HCEC 1CT (cell line): ENCODE measurements at regions not wholly inside any gene's neighbourhood (a gene's known extent, or its start where the extent isn't known, plus 50 kb on each side); places are given as distances from the start of the nearest gene placed in this dataset.

ENCODE experiments used
- DNase-seq: peaks from one replicate; pipeline ENCODE4 v3.0.0-alpha.2; 2017

DNA sequence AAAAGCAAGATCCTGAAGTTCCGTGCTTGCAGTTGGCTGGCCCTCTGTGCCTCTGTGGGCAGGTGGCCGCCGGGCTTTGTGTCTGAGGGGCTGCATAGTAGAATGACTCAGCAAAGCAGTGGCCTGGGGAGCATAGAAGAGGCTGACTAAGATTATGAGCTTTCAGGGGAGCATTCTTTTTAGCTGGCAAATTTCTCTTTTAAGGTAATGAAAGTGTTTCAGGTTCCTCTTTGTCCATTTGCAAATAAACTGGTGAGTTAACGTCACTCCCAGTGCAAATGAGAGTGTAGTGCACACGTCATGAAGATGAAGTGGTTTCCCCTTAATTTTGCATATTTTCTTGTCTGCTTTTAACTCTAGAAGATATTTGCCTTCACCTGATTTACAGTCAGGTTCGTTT, 98.6 kb downstream of the BCL2L11 start:
- DNase-seq: no peak

DNA sequence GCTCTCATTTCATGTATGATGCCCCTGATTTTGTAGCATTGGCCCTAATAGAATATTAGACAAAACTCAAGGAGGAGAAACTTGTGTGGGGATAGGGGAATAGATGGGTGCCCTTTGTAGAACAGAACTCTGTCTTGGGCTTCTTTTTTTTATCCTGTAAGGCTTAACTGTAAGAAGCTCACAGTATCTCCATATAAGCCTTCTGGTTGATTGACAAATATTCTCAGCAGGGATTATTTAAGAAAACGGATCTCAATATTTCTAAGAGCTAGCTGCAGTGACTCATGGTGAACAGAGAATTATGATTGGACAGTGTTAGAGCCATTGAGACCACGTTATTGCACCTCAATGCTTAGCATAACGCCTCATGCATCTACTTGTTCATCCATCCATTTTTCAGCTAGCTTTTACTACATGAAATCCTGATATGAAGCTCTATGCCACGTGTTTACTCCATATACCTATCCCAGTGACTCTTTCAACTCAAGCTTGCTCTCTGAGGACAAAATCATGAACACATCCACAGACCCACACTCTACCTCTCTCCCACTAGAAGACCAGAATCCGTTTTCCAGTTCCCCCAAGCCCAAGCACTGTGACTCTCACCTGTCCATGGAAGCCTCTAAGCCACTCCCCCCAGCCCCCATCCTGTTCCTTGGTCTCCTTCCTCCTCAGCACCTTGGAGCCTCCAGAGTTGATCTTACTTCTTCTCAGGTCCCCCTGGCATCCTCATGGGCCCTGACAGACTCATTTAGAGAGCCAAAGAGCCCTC, 99.2 kb downstream of the BCL2L11 start:
- no peak for DNase-seq

DNA sequence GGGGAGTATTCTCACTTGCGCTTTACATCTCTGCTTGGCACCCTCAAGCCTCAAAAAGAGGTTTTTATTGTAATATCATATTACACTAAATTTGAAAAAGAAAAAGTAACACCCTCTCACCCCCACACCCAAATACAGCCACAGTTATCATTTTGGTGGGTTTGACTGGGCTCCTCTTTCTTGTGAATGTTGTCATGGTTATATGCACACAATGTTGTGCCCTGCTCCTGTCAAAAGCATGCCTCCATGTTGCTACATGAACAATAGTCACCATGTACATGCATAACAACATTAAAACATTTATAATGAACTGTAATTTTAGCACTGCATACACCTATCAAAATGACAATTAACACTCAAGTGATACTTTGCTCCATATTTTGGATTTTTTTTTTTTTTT, 100.2 kb downstream of the BCL2L11 start:
- DNase-seq: no peak

DNA sequence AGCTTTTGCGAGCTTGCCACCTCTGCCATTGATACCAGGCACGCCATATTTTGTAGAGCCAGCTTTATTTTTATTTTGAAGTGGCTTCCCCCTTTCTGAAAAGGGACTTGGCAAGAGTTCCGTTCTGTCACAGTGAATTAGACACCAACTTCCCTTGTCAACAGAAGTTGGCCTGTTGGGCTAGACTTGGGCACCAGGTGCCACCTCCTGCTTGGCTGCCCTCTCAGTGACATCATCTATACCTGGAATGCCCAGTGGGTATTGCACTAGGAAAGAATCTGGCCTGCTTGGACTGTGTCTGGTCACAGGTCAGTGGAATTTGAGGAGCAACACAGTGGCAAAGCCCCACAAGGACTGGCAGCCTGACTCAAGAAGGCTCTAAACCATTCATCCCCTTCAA, 101.0 kb downstream of the BCL2L11 start:
- DNase-seq: no peak

DNA sequence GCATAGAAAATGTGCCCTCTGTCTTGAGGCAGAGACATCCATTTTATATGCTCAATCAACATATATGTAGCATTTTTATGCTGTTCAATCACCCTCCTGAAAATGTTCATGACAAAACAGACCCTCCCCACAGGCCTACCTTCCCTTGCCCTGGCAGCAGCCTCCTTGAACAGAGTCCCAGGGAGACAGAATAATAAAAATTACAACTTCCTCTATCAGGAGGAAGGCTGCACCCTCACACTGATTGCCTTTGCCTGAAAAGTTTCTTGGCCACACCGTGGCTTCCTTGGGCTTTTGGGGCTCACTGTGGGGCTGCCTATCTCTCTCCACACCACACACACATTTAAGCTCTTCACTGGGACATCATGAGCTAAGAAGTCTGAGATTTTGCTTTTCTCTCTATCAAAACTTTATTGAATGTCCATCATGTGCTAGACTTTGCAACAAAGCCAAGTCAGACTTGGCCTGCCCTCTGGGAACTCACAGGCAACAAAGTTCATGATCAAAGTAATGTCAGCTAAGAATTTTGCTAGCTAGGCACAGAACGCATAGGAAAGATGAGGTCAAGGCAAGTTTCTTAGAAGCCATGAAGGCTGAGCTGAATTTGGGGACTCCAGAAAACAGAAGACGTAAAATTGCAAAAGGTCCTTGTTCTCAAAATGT, 101.6 kb downstream of the BCL2L11 start:
- no peak for DNase-seq

DNA sequence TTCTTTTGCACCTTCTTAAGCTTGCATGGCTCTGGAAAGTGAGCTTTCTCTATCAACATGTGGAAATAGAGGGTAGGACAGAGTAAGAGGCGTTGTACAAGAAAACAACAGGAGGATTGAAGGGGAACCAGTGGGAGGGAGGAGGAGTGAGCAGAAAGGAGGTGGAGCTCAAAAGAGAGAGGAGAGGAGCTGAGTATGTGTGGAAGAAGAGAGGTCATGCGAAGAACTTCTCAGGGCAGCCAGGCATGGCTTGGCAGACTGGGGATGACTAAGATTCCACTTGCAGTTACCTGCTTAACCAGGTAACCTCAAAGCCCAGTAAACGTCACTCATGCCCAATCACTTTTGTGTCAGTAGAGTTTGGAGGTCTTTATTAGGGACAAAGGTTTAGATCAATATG, 105.1 kb downstream of the BCL2L11 start:
- no peak for DNase-seq

DNA sequence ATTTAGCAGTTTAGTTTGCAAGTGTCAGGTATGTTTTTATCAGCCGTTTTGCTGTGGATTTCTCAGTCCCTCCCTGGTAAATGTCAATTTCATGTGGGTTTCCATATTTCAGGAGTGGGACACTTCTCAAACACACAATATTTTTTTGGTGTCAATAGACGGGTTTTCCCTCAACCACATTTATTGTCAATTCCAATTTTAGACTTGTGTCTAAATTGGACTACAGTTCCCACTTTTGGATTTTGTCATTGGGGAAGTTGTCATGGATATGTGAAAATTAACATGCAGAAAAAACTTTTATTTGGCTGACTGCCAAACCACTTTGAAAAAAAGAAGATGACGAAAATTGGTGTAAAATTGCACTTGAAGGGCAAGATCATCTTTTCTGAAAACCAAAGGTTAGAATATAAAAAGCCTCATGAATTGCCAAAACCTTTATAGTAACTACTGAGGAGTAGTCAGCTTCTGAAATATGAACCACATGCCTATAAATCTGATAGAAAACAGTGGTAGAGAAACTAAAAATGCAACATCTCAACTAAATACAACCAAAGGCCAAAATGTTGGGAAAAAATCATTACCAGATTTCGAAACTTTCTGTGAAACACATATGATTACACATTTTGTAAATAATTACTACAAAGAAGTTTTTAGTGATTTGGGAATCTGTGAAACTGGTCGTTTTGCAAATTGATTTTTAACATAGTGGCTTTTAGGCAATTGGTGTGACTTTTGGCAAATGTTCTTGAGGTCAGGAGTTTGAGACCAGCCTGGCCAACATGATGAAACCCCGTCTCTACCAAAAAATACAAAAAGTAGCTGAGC, 106.4 kb downstream of the BCL2L11 start:
- DNase-seq: peak; percentile 13

DNA sequence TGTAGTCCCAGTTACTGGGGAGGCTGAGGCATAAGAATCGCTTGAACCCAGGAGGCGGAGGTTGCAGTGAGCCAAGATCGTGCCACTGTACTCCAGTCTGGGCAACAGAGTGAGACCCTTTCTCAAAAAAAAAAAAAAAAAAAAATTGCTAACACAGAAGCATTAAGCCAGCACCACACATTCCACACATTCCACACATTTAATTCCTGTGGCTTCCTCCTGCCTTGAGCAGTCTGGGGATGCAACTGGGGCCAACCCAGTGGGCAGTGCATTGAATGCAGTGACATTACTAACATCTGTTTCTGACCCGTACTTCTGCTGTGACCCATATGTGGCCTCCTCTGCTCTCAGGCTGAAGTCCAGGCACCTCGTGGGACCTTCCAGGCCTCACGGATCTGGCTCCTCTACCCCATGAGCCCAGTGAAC, 107.0 kb downstream of the BCL2L11 start:
- DNase-seq: peak; percentile 72

DNA sequence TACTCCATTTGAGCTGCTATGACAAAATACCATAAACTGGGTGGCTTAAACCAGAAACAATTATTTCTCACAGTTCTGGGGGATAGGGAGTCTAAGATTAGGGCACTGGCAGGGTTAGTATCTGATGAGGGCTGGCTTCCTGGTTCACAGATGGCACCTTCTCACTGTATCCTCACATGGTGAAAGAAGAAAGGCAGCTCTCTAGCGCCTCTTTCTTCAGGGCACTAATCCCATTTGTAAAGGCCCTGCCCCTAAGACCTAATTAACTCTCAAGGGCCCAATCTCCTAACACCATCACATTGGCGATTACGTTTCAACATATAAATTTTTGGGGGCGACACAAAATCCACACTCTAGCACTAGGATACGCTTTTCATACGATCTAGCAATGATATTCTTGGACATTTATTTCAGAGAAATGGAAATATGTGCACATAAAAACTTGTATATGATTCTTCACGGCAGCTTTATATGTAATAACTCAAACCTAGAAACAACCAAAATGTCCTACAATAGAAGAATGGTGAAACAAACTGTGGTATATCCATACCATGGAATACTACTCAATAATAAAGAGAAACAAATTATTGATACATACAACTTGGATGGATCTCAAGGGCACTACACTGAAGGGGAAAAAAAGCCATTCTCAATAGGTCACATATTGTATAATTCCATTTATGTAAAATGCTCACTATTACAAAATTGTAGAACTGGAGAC, 111.0 kb downstream of the BCL2L11 start:
- DNase-seq: no peak

DNA sequence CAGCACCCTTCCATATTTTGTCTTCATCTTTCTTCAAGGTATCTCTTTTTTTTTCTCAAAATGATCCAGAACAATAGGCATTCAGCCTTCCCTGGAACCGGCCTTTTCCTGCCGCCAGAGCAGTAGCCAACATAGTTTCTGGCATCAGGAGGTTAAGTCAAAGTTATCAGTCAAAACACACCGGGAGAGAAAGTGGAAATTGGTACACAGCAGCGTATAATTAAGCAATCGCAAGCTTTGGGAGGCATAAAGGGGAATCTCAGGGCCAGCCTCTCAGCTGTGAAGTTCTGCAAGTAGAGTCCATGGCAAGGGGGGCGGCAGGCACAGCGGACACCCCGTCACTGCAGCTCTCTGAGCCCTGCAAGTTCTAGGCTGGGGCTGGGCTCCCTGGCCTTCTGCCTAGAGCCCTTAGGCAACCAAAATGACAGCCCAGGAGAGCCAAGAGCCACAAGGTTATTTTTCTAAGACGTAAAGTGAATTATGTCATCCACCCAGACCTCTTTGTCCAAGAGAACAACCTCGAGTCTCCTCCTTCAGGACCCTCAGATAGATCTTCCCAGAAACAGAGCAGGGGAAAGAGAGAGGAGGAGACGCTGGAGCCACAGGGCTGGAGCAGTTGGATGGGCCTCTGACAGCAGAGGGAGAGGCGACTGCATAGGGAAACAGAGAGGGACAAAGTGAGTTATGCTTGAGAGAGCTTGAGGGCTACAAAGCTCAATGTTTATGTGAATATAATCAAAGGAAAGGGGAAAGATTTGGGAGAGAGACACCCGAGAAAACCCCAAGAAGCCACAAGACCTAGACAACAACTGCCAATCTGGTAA, 114.7 kb downstream of the BCL2L11 start:
- DNase-seq: no peak

DNA sequence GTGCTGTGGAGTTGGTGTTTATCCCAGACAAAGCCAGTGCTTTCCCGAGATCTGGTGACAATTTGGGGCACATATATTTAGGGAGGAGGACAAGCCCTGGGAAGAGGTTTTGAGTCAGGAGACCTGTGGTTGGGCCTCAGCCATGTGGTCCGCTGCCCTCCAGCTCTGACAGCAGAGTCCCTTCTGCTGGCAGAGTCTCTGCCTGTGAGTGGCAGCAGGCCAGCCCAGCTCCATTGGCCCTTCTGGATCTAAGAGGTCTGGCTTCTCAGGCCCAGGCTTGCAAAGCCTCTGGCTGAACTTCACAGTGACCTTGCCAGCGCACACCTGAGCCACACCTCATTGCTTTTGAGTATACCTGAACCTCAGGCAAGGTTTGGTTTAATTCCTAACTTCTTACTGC, 115.3 kb downstream of the BCL2L11 start:
- no peak for DNase-seq

DNA sequence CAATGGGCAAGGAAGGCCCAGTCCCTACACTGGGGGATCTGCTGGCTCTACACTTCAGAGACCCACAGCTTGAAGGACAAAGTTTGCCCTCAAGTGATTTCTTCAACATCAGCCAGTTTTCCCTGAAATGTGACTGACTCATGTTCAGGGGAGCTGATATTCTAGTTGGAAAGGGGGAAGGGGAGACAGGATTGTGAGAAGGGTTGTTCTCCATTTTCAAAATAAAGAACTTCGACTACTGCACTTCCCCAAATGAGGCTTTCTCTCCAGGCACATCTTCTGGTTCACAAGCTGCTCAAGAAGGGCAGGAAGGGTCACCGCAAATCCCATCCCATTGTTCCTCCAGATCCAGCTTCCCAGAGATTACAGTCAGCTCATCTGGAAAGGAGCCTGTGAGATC, 117.6 kb downstream of the BCL2L11 start:
- no peak for DNase-seq

DNA sequence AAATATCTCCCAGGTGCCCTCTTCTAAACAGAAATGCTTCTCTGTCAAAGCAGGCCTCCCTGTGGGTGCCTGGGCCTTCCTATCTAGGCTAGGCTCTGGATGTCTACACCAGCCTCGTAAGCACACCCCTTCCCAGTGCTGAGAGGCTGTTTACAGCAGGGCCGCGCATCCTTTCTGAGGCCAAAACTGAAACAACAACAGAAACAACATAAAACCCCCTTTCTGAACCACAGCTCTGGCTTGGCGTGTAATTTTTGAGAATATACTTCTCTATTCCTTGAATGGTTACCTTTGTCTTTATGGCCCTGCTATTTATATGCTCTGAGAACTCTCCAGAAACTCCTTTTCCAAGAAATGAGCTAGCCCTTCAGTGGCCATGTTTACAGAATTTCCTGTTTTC, 118.4 kb downstream of the BCL2L11 start:
- no peak for DNase-seq

DNA sequence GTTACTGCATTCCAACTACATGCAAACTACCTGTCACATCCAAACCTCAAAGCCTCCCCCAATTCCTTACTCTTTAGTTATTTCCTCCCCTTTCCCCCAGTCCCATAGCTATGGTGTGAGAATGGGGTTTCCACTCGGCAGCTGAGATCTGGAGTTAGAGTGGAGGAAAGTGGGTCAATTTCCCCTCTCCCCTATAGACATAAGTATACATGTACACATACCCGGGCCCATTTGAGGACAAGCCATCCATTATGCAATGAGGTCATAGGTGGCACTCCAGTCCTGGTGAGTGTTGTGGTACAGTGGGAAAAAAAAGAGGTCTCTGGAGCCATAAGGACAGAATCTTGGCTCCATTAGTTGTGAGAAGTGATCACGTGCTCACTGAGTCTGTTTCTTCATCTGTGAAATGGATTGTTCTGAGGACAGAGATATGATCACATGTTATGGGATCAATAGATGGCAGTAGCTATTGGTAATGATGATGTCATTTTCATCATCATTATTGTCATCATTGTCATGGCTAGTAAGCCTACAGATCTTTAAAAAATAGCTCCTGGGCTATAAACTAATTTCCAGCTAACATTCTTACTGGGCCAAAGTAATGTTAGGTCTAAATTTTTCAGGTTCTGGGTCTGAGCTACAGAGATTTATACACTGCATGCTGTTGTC, 119.0 kb downstream of the BCL2L11 start:
- DNase-seq: no peak

DNA sequence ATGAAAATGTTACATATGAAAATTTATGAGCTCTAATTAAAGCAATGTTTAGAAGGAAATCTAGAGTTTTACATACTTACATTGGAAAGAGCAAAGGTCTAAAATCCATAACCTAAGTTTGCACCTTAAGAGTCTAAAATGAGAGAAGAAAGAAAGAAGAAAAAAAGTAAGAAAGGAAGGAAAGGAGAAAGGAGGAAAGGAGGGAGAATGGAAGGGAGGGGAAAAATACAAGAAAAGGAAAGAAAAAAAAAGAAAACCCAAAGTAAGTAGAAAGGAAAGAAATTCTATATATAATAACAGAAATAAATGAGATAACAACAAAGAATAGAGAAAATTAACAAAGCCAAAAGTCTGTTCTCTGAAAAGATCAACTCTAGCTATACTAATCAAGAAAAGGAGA, 122.6 kb downstream of the BCL2L11 start:
- no peak for DNase-seq

DNA sequence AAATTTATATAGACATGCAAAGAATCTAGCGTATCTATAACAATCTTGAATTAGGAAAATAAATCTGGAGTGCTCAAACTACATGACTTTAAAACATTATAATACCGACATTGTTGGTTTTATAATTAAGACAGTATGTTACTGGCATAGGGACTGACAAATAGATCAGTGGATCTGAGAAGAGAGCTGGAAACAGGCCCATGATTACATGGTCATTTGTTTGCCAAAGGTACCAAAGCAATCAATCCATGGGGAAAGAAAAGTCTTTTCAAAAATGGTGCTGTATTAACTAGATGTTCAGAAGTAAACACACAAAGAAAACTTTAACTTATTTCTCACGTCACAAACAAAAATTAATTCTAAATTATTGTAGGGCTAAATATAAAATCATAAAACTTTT, 124.2 kb downstream of the BCL2L11 start:
- DNase-seq: no peak

DNA sequence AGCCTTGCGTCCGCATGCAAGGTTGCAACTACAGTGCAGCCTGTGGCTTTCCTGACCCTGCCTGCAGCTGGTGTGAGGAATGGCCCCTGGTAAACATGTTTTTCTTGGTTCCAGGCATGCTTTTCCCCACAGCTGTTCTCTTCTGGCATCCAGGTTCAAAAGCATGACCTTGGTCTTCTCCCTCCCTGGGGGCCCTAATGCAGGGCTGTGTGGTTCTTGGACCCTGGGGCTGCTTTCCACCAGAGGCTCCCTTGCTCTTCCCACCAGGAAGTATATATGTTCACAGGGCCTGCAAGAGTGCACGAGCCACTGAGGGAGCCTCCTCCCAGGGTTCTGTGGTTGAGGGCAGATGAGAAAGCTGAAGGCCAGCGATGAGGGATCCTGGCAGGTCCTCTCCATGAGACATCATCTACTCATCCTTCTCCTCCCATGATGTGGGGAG, 125.9 kb downstream of the BCL2L11 start:
- no peak for DNase-seq

DNA sequence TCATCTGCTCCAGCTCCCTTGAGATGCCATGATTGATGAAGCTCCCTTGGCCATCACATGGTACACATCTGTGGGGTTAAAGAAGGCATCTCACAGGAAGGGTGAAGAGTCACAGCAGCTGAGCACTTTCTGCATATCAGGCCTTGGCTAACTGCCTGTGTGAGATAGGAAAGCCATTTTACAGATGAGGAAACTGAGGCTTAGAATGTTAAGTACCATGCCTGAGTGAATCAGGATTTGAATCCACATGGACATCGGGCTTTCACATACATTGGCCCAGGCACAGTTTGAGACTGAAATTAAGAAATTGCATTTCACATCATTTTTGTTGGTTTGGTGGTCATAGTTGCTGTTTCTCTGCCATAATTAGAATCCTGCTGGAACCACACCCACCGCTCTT, 126.8 kb downstream of the BCL2L11 start:
- DNase-seq: no peak

DNA sequence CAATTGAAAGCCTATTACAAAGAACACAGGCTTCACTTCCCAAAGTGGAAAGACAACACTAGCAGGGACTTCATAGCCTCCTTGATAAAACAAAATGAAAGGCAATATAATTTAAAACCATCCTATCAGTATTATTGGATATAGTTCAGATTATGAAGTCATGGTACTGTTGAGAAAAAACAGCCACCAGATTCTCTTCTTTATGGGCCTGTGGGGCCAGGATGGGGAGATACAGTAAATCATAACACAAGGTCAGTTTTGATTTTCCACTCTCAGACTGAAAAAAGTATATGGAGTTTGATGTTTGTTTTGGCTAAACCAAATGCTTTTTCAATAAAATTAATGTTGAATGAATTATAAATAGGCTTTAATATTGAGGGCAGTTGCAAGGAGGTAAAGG, 129.1 kb downstream of the BCL2L11 start:
- no peak for DNase-seq

DNA sequence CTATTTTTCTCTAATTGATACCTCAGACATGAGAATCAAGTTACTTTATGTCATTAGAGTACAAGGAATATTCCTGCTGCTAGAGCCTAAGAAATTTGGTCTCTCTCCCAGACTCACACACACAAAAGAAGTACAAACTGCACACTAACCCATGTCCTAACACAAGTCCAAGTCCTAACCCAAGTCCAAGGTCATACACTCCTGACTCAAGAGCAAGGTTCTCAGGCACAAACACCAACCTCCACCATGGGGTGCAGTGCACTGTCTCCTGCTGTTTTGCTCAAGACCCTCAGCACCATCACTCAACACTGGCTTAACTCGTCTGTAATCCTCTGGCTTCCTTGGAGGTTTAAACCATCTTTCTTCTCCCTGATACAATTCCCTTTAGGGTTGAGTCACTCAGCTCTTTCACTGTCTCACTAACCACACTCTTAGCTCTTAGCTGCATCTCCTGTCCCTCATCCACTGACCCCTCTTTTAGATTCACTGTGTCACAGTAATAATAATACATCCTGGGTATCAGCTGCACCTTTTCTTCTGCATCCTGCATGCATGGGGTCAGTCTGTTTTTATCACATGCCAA, 129.8 kb downstream of the BCL2L11 start:
- no peak for DNase-seq

DNA sequence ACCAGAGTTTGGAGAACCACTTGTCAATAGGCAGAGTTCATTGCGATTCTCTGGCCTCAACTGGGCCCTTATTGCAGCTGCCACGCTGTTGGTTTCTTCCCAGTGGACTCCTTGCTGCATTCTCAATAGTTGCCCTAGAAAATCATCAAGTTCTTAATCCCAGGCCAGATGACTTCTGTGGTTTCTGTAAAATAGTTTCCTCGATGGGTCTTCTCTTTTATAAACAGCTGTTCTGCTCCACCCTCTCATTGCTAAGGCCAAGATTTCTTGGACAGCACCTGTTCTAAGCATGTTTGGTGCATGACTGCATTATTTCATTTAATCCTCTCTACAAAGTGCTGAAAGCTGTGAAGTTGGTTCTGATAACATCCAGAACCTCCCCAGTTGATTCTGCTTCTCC, 131.0 kb downstream of the BCL2L11 start:
- no peak for DNase-seq
